SK-N-SH (cell line): ENCODE measurements at regions not wholly inside any gene's neighbourhood (a gene's known extent, or its start where the extent isn't known, plus 50 kb on each side); places are given as distances from the start of the nearest gene placed in this dataset.

Experiments
- CHD2 ChIP-seq: fragments of 150-350 bp; IDR thresholded peaks from 2 replicates; pipeline ENCODE4 v1.6.1; 2018; ENCODE audit warnings: low read length; ENCODE audit not compliant: partially characterized antibody
- EP300 ChIP-seq, 2 experiments: IDR thresholded peaks; 2 replicates each; pipeline versions ENCODE4 v1.4.0 to v1.6.1; 2012; ENCODE audit warnings: borderline replicate concordance in 1 of 2, low read depth in 1 of 2, low read length in 1 of 2
- EZH2phosphoT487 ChIP-seq: fragments of 200-600 bp; sonication (generic); IDR thresholded peaks from 2 replicates; pipeline ENCODE4 v1.6.1; 2017; ENCODE audit warnings: low read depth, mixed run types, mild to moderate bottlenecking, antibody characterized with exemption, moderate library complexity, borderline replicate concordance
- FOXJ3 ChIP-seq: sonication (generic); formaldehyde crosslinking; IDR thresholded peaks from 2 replicates; pipeline ENCODE4 v1.5.1; 2020; ENCODE audit warnings: mild to moderate bottlenecking, missing genetic modification reagents
- GABPA ChIP-seq: IDR thresholded peaks from 2 replicates; pipeline ENCODE4 v1.4.0; 2012; ENCODE audit warnings: low read depth, mild to moderate bottlenecking
- NRF1 ChIP-seq: IDR thresholded peaks from 2 replicates; pipeline ENCODE4 v1.6.1; 2012; ENCODE audit warnings: low read depth, mild to moderate bottlenecking, low read length
- RAD21 ChIP-seq: IDR thresholded peaks from 2 replicates; pipeline ENCODE4 v1.6.1; 2012; ENCODE audit warnings: mild to moderate bottlenecking, low read length
- RCOR1 ChIP-seq: fragments of 150-350 bp; IDR thresholded peaks from 2 replicates; pipeline ENCODE4 v1.6.1; 2017; ENCODE audit warnings: antibody characterized with exemption, low read length
- TF ChIP-seq, protein P1 (sequence below): fragments of 200-600 bp; sonication (generic); IDR thresholded peaks from 2 replicates; pipeline ENCODE4 v1.6.1; 2017; ENCODE audit warnings: antibody characterized with exemption, mild to moderate bottlenecking, moderate library complexity
- TF ChIP-seq, protein P2 (sequence below): IDR thresholded peaks from 2 replicates; pipeline ENCODE4 v1.4.0; 2012; ENCODE audit warnings: low read depth

DNA sequence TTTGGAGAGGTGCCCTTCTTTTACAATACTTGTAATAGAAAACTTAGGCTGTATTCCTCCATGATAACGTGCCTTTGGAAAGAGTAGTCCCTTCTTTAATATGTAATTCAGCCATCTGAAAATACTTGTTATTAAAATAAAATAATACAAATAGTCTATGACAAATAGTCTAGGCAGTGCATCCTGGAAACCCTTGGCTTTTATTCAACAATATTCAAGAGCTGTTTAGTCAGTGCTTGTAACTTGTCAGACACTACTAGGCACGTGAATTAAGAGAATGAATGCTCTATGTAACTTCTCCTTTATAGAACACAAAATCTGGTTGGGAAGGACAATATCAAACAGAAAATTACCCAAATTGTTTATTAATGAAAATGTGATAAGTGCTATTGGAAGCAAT, 388.2 kb downstream of the MTX2 start:
- TF ChIP-seq FOXJ3 (CRISPR knock-in tag) (no peak), RAD21 (no peak), CHD2 (no peak), GABPA (no peak), NRF1 (no peak), RCOR1 (no peak), EZH2phosphoT487 (no peak), EP300 (IDR thresholded peaks at IDR 0.05; ENCODE audit: borderline replicate concordance in 1 of 2, low read depth in 1 of 2, low read length in 1 of 2) (no peak)
- TF ChIP-seq, protein P1, sequence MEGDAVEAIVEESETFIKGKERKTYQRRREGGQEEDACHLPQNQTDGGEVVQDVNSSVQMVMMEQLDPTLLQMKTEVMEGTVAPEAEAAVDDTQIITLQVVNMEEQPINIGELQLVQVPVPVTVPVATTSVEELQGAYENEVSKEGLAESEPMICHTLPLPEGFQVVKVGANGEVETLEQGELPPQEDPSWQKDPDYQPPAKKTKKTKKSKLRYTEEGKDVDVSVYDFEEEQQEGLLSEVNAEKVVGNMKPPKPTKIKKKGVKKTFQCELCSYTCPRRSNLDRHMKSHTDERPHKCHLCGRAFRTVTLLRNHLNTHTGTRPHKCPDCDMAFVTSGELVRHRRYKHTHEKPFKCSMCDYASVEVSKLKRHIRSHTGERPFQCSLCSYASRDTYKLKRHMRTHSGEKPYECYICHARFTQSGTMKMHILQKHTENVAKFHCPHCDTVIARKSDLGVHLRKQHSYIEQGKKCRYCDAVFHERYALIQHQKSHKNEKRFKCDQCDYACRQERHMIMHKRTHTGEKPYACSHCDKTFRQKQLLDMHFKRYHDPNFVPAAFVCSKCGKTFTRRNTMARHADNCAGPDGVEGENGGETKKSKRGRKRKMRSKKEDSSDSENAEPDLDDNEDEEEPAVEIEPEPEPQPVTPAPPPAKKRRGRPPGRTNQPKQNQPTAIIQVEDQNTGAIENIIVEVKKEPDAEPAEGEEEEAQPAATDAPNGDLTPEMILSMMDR = no peak
- TF ChIP-seq, protein P2, sequence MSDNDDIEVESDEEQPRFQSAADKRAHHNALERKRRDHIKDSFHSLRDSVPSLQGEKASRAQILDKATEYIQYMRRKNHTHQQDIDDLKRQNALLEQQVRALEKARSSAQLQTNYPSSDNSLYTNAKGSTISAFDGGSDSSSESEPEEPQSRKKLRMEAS = no peak
